GM10248 (cell line): ENCODE measurements at regions not wholly inside any gene's neighbourhood (a gene's known extent, or its start where the extent isn't known, plus 50 kb on each side); places are given as distances from the start of the nearest gene placed in this dataset.

Source experiments
- CTCF ChIA-PET: fragments of 300-600 bp; sonication (Branson Sonifier 250); formaldehyde crosslinking; extraction: SDS; loops from one replicate; lab custom pipeline; 2021; ENCODE audit warnings: antibody characterized with exemption; lab: Yijun Ruan, JAX
- POLR2A ChIA-PET: fragments of 350-650 bp; sonication (Branson Sonifier 250); formaldehyde crosslinking; extraction: SDS; loops from one replicate; lab custom pipeline; 2020; ENCODE audit warnings: antibody characterized with exemption; lab: Yijun Ruan, JAX
- DNase-seq: peaks from one replicate; pipeline ENCODE4 v3.0.0; 2012; ENCODE audit errors: extremely low spot score
- TF ChIP-seq, protein P1 (sequence below): IDR thresholded peaks from 2 replicates; pipeline ENCODE4 v1.5.1; 2012; ENCODE audit warnings: mild to moderate bottlenecking, low read depth; ENCODE audit errors: extremely low read depth, missing control alignments, control extremely low read depth

DNA sequence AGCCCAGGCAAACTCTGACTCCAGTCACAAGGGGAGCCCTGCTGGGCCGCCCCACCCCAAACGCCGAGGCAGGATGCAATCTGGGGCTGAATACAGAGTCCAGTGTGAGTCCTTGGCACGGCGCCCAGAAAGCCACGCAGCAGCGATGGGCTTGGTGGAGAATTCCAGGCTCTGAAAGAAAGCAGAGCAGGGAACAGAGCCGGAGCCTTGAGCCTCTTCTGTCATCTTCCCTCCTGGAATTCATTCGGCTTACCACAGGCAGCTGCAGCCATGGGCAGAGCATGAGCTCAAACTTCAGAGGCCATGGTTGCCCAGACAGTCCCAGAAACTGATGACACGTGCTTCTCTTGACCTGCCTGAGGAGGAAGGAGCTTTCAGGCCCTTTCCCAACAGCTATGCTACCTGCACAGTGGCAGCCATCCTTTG is 441.1 kb upstream of the JARID2 start:
- ChIA-PET POLR2A (no interaction called here), CTCF (interaction anchor here (1.7 kb wide), 1 partner anchor 11 kb away, joined by 3 read pairs; no protein-coding TSS in a partner anchor)
- no peak for DNase-seq
- TF ChIP-seq, protein P1, sequence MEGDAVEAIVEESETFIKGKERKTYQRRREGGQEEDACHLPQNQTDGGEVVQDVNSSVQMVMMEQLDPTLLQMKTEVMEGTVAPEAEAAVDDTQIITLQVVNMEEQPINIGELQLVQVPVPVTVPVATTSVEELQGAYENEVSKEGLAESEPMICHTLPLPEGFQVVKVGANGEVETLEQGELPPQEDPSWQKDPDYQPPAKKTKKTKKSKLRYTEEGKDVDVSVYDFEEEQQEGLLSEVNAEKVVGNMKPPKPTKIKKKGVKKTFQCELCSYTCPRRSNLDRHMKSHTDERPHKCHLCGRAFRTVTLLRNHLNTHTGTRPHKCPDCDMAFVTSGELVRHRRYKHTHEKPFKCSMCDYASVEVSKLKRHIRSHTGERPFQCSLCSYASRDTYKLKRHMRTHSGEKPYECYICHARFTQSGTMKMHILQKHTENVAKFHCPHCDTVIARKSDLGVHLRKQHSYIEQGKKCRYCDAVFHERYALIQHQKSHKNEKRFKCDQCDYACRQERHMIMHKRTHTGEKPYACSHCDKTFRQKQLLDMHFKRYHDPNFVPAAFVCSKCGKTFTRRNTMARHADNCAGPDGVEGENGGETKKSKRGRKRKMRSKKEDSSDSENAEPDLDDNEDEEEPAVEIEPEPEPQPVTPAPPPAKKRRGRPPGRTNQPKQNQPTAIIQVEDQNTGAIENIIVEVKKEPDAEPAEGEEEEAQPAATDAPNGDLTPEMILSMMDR, result no peak

DNA sequence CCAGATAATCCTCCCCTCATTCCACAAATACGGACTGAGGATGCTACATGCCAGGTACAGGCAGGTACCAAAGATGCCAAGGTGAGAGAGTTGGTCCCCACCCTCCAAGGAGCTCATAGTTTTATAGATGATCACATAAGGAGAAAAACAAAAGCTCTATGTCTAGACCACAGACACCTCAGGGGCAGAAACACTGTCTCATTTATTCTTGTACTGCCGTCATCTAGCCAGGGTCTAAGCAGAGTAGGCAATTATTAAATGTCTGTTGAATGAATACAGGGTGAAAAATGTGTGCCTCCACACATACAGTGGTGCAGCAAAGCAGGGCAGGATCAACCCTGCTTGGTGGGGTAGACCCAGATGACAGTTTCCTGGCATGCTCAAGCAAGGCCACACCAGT is 439.8 kb upstream of the JARID2 start:
- ChIA-PET POLR2A (no interaction called here), CTCF (interaction anchor here (1.4 to 1.7 kb wide), 2 partner anchors 12 to 18 kb away, joined by 3 to 4 read pairs; no protein-coding TSS in a partner anchor)
- TF ChIP-seq, protein P1, result no peak
- no peak for DNase-seq

GRCh38 chr6:14807130-14807529 is 438.7 kb upstream of the JARID2 start:
- TF ChIP-seq, protein P1, result no peak
- POLR2A ChIA-PET, result no interaction called here
- CTCF ChIA-PET, result interaction anchor here (1.3 kb wide), 2 partner anchors 10 to 13 kb away, joined by 3 to 4 read pairs; no protein-coding TSS in a partner anchor

GRCh38 chr6:14807971-14808370 is 437.9 kb upstream of the JARID2 start:
- DNase-seq, result no peak
- CTCF ChIA-PET, result interaction anchor here (1.0 to 1.4 kb wide), 5 partner anchors 12 to 23 kb away, joined by 3 to 5 read pairs (median 4); no protein-coding TSS in a partner anchor
- POLR2A ChIA-PET, result no interaction called here
- TF ChIP-seq, protein P1, result no peak

More at GRCh38 chr6:14807130-14807529, 438.7 kb upstream of the JARID2 start:
- DNase-seq, result no peak

- TF ChIP-seq, protein P1, result no peak
- no peak for DNase-seq
- ChIA-PET POLR2A (no interaction called here), CTCF (no interaction called here)
These were observed 435.8 kb upstream of the JARID2 start for GRCh38 chr6:14810021-14810420.

DNA sequence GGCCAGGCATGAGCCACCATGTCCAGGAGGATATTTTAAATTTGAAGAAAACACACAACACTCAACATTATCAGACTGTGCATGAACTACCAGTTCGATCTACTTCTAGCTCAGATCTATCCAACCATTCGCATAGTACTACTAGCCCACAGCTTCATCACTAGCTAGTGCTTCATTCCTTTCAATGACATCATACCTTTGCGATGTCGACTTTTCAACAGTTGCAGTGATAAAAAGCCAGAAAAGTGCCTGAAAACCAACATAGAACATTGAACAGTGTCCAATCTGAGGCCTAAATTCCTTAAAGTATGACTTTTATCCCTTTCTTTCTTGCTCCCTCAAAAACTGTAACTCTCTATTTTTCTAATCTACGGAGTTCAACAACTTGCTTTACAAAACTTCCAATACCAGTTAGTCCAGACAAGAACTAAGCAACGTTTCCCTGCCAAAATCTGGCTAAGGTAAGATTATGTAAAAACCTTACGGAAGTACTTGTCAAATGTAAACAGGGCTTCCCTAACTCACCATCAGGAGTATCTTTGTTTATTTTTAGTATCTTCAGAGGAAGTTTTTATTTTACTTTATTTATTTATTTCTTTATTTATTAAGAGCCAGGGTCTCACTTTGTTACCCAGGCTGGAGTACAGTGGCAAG is 434.0 kb upstream of the JARID2 start:
- CTCF ChIA-PET, result interaction anchor here (2.0 kb wide), 1 partner anchor 10 kb away, joined by 7 read pairs; no protein-coding TSS in a partner anchor
- TF ChIP-seq, protein P1, result no peak

More for the DNA sequence above, 434.0 kb upstream of the JARID2 start:
- DNase-seq, result no peak
- POLR2A ChIA-PET, result no interaction called here
